Omental fat pad (tissue), 3 donors: ENCODE measurements at regions not wholly inside any gene's neighbourhood (a gene's known extent, or its start where the extent isn't known, plus 50 kb on each side); places are given as distances from the start of the nearest gene placed in this dataset.
"Not testable (repeated sequence)": the region's sequence is repeated elsewhere in the genome, so short reads cannot be mapped to it uniquely, and the experiment has no call there.

ENCODE experiments used
- ATAC-seq: fragments of 150-250 bp; one replicate; pipeline ENCODE4 v1.9.1; 2016; ENCODE audit warnings: mild to moderate bottlenecking, moderate library complexity; ENCODE audit not compliant: low FRiP score
- DNase-seq: peaks from one replicate; pipeline ENCODE4 v3.0.0-alpha.2; 2019; ENCODE audit warnings: low spot score
- TF ChIP-seq, protein P1 (sequence below), 3 donors: fragments of 450-650 bp; IDR thresholded peaks; one replicate each; pipeline ENCODE4 v1.5.1; 2016 to 2017; ENCODE audit warnings: antibody characterized with exemption in 3 of 3, mild to moderate bottlenecking in 3 of 3, moderate library complexity in 2 of 3

DNA sequence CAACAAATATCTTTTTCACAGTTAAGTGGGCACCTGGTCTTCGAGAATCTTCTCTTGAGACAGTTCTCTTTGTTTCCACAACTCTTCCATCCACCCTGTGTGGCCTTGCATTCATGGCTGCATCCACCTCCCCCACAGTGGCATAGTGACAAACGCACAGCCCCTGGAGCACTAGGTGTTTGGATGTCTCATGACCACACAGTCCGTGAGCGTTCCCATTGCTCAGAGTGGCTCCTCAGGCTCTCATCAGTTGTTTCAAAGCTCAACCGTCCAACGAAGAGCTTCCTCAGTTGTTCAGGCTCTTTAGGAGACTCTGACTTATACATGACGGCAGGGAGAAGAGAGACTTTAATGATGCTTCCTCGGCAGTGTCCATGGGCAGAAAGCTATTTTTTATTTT is 191.6 kb downstream of the CDRT15L2 start:
- DNase-seq (no peak), ATAC-seq (no peak)
- TF ChIP-seq, protein P1, sequence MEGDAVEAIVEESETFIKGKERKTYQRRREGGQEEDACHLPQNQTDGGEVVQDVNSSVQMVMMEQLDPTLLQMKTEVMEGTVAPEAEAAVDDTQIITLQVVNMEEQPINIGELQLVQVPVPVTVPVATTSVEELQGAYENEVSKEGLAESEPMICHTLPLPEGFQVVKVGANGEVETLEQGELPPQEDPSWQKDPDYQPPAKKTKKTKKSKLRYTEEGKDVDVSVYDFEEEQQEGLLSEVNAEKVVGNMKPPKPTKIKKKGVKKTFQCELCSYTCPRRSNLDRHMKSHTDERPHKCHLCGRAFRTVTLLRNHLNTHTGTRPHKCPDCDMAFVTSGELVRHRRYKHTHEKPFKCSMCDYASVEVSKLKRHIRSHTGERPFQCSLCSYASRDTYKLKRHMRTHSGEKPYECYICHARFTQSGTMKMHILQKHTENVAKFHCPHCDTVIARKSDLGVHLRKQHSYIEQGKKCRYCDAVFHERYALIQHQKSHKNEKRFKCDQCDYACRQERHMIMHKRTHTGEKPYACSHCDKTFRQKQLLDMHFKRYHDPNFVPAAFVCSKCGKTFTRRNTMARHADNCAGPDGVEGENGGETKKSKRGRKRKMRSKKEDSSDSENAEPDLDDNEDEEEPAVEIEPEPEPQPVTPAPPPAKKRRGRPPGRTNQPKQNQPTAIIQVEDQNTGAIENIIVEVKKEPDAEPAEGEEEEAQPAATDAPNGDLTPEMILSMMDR (IDR thresholded peaks at IDR 0.05): no peak

DNA sequence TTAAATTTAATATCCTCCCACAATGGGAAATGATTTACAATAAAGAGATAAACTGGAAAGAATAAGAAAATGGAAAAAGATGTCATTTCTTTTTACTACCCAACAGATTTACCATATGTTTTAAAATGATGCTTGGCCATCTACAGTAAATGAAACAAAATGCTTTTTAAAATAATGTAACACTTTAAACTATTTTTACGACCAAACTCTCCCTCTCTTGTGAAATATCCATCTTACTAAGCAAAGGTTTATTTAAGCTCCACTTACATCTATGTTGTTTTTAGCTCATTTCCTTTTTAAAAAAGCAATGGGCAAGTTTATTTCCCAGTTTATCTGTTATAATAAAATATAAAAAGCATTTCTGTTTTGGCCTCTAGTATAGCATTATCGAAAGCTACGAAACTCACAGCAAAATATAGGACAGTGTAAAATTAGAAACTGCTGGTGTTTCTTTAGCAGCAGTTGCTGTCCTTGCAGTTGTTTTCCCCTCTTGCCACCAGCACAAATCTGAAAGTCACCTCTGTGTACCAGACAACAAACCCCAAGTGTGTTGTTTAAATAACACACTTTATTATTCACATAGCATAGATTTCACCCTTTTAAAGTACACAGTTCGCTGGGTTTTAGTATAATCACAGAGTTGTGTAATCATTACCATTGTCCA is 195.1 kb downstream of the CDRT15L2 start:
- TF ChIP-seq, protein P1 (IDR thresholded peaks at IDR 0.05): no peak
- DNase-seq (no peak), ATAC-seq (no peak)

DNA sequence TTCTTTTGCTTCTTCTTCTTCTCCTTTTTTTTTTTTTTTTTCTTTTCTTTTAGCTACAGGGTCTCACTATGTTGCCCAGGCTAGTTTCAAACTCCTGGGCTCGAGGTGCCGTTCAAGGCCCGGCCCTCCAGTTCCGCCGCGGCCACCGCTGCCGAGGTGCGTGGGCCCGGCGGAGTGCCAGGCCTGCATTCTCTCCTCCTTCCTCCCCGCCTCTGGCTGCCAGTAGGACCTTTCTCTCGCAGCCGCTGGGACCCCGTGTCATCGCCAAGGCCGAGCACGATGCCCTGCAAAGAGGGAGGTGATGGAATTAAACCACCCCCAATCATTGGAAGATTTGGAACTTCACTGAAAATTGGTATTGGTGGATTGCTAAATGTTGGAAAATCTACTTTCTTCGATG is 195.8 kb downstream of the CDRT15L2 start:
- DNase-seq (no peak), ATAC-seq (no peak)
- TF ChIP-seq, protein P1 (IDR thresholded peaks at IDR 0.05): no peak

DNA sequence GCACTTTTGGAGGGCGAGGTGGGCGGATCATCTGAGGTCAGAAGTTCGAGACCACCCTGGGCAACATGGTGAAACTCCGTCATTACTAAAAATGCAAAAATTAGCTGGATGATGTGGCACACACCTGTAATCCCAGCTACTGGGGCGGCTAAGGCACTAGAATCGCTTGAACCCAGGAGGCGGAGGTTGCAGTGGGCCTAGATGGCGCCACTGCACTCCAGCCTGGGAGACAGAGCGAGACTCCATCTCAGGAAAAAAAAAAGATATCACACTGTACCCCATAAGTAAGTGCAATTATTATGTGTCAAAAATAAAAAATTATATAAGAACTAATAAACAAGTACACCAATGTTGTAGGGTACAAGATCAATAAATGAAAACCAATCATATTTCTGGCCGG is 200.0 kb downstream of the CDRT15L2 start:
- DNase-seq: no peak
- TF ChIP-seq, protein P1 (IDR thresholded peaks at IDR 0.05): no peak
- ATAC-seq: no peak

DNA sequence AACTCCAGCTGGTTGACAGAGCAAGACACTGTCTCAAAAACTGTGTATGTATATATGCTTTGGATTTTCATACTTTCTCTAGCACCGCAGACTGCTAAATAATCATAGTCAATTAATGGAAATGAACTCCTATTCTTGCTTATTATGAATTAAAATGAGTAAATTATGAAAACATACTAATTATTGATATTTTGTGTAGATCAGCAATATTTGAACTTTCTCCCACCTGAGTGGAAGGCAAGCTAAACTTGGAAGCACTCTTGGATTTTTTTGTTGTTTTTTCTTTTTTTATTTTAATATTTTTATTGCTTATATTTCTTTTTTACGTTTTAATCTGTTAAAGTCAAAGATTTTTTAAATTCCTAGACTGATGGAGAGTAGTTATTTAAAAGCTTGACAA is 201.7 kb downstream of the CDRT15L2 start:
- TF ChIP-seq, protein P1 (IDR thresholded peaks at IDR 0.05): no peak

DNA sequence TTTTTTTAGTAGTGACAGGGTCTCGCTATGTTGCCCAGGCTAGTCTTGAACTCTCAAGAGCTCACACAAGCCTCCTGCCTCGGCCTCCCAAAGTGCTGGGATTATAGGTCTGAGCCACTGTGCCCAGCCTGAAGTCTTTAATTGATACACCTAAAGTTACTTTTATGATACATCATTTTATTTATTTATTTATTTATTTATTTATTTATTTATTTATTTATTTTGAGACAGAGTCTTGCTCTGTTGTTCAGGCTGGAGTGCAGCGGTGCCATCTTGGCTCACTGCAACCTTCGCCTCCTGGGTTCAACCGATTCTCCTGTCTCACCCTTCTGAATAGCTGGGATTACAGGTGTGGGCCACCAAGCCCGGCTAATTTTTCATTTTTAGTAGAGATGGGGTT is 202.3 kb downstream of the CDRT15L2 start:
- not testable (repeated sequence) for DNase-seq, ATAC-seq

More for the DNA sequence above, 201.7 kb downstream of the CDRT15L2 start:
- DNase-seq: no peak
- no peak for ATAC-seq

DNA sequence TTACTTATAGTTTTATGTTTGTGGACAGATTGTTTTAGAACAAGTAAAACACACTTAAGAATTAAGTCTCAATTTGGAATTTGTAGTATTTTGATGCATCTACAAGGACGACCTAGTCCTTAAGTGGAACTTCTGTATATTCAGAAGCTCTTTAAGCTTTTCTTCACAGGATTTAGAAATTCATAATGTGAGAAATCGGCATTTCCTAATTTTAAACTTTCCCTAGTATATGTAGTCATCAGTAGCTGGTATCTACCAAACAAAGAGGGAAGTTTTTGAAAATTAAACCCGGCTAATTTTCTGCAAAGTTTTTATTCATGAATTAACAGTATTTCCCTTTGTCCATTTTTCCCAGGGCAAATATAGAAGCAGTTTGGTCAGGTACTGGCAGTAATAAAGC is 203.6 kb downstream of the CDRT15L2 start:
- ATAC-seq: no peak
- TF ChIP-seq, protein P1 (IDR thresholded peaks at IDR 0.05): no peak
- DNase-seq: no peak
